ENCODE measurements at regions not wholly inside any gene's neighbourhood (a gene's known extent, or its start where the extent isn't known, plus 50 kb on each side); places are given as distances from the start of the nearest gene placed in this dataset.

- Histone ChIP-seq H3K4me3 (no peak overlapping the region), H3K27ac (no peak overlapping the region), H3K36me3 (no peaks in the 10 kb centered on the region), H3K27me3 (ENCODE audit: low read depth) (no peaks in the 10 kb centered on the region), H3K9me3 (no peaks in the 10 kb centered on the region), H3K4me1 (no peaks in the 10 kb centered on the region)
- no peak for DNase-seq
- intact Hi-C loops (cut with DNase I): no loop called here
- TF ChIP-seq, protein P1, sequence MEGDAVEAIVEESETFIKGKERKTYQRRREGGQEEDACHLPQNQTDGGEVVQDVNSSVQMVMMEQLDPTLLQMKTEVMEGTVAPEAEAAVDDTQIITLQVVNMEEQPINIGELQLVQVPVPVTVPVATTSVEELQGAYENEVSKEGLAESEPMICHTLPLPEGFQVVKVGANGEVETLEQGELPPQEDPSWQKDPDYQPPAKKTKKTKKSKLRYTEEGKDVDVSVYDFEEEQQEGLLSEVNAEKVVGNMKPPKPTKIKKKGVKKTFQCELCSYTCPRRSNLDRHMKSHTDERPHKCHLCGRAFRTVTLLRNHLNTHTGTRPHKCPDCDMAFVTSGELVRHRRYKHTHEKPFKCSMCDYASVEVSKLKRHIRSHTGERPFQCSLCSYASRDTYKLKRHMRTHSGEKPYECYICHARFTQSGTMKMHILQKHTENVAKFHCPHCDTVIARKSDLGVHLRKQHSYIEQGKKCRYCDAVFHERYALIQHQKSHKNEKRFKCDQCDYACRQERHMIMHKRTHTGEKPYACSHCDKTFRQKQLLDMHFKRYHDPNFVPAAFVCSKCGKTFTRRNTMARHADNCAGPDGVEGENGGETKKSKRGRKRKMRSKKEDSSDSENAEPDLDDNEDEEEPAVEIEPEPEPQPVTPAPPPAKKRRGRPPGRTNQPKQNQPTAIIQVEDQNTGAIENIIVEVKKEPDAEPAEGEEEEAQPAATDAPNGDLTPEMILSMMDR (IDR thresholded peaks at IDR 0.05): no peak
- ATAC-seq: no peak
Observed at GRCh38 chr17:63066158-63066813, 100.3 kb downstream of the TANC2 start.

- Histone ChIP-seq H3K9me3 (no peaks in the 10 kb centered on the region), H3K4me3 (no peak overlapping the region), H3K27me3 (ENCODE audit: low read depth) (no peaks in the 10 kb centered on the region), H3K4me1 (no peaks in the 10 kb centered on the region), H3K36me3 (no peaks in the 10 kb centered on the region), H3K27ac (no peak overlapping the region)
- TF ChIP-seq, protein P1 (IDR thresholded peaks at IDR 0.05): no peak
- DNase-seq: no peak
- intact Hi-C loops (cut with DNase I): no loop called here
- no peak for ATAC-seq
Observed at GRCh38 chr17:63069245-63069644, 103.2 kb downstream of the TANC2 start.

- TF ChIP-seq, protein P1 (IDR thresholded peaks at IDR 0.05): no peak
- no peaks in the 10 kb centered on the region for H3K4me1 ChIP-seq
- no peak for ATAC-seq
Observed at GRCh38 chr17:63070031-63070430, 104.0 kb downstream of the TANC2 start.

DNA sequence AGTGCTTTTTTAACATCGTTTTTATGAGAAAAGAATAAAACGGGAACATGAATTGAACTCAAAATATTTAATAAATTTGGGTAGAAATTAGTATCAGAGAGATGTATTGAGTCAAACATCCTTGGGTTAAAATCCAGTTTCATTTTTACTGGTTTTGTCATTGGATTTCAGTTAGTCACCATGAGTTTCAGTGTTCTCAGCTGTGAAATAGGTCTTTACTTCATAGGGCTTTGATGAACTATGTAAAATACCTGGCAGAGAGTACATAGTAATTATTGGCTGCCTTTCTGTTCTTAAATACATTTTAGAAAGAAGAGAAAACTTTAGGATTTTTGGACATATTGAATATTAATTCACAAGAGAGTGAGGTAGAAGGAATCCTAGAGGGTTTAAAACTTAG, 105.8 kb downstream of the TANC2 start:
- Histone ChIP-seq H3K4me1 (no peaks in the 10 kb centered on the region), H3K27ac (no peak overlapping the region), H3K36me3 (no peaks in the 10 kb centered on the region), H3K4me3 (no peak overlapping the region), H3K27me3 (ENCODE audit: low read depth) (no peaks in the 10 kb centered on the region), H3K9me3 (no peaks in the 10 kb centered on the region)
- DNase-seq (no peak), ATAC-seq (no peak)
- intact Hi-C loops (cut with DNase I): no loop called here
- TF ChIP-seq, protein P1 (IDR thresholded peaks at IDR 0.05): no peak

More at GRCh38 chr17:63070031-63070430, 104.0 kb downstream of the TANC2 start:
- no peak overlapping the region for H3K27ac ChIP-seq
- H3K9me3 ChIP-seq: no peaks in the 10 kb centered on the region
- no peaks in the 10 kb centered on the region for H3K36me3 ChIP-seq
- intact Hi-C loops (cut with DNase I): no loop called here
- no peak overlapping the region for H3K4me3 ChIP-seq
- no peaks in the 10 kb centered on the region for H3K27me3 ChIP-seq (ENCODE audit: low read depth)
- no peak for DNase-seq

GRCh38 chr17:63075969-63076368, 109.9 kb downstream of the TANC2 start:
- no peak overlapping the region for H3K4me3 ChIP-seq
- H3K9me3 ChIP-seq: no peaks in the 10 kb centered on the region
- DNase-seq (no peak), ATAC-seq (no peak)
- no peaks in the 10 kb centered on the region for H3K36me3 ChIP-seq
- H3K27ac ChIP-seq: no peak overlapping the region
- intact Hi-C loops (cut with DNase I): no loop called here
- no peaks in the 10 kb centered on the region for H3K27me3 ChIP-seq (ENCODE audit: low read depth)
- no peaks in the 10 kb centered on the region for H3K4me1 ChIP-seq
- TF ChIP-seq, protein P1 (IDR thresholded peaks at IDR 0.05): no peak
